Psoas muscle (tissue), 7 donors: ENCODE measurements at regions not wholly inside any gene's neighbourhood (a gene's known extent, or its start where the extent isn't known, plus 50 kb on each side); places are given as distances from the start of the nearest gene placed in this dataset.

Experiments used
- ATAC-seq, 4 donors: fragments of 200-7000 bp; cut with Tn5 transposase; one replicate each; pipeline ENCODE4 v1.9.1; 2020; ENCODE audit warnings: moderate library complexity in 3 of 4, mild to moderate bottlenecking in 2 of 4
- DNase-seq, 2 donors: peaks; one replicate each; pipeline ENCODE4 v3.0.0-alpha.2; 2020
- H3K27ac ChIP-seq: fragments of 200-600 bp; one replicate; pipeline ENCODE4 v1.8.0; 2022
- H3K27me3 ChIP-seq, 3 donors: fragments of 200-600 bp in 1 of 3; one replicate each; pipeline versions ENCODE4 v1.6.1 to v1.8.0; 2013 to 2022; ENCODE audit warnings: low read length in 2 of 3, mild to moderate bottlenecking in 2 of 3, moderate library complexity in 1 of 3; ENCODE audit not compliant: insufficient read depth in 3 of 3
- H3K36me3 ChIP-seq, 2 donors: fragments of 200-600 bp in 1 of 2; one replicate each; pipeline versions ENCODE4 v1.6.1 to v1.8.0; 2013 to 2022; ENCODE audit warnings: low read depth in 1 of 2, mild to moderate bottlenecking in 1 of 2, moderate library complexity in 1 of 2; ENCODE audit not compliant: insufficient read depth in 1 of 2
- H3K4me1 ChIP-seq: fragments of 200-600 bp; one replicate; pipeline ENCODE4 v1.8.0; 2022
- H3K4me3 ChIP-seq: fragments of 200-600 bp; one replicate; pipeline ENCODE4 v1.8.0; 2022; ENCODE audit warnings: mild to moderate bottlenecking
- H3K9me3 ChIP-seq: fragments of 200-600 bp; one replicate; pipeline ENCODE4 v1.8.0; 2022
- CTCF ChIP-seq: fragments of 200-600 bp; IDR thresholded peaks from one replicate; pipeline ENCODE4 v1.8.0; 2022; ENCODE audit warnings: antibody characterized with exemption
- WGBS, 3 donors: extraction: QIAGEN DNeasy Blood & Tissue Kit; methylation state at CpG; one replicate each; pipeline versions ENCODE4 v1.1.6 to v1.1.7; 2013; 5-methylcytosine and 5-hydroxymethylcytosine counted together
- intact Hi-C, 2 donors: fragments of 100-400 bp; cut with DNase I; formaldehyde crosslinking; loops; one replicate each; pipeline versions ENCODE4 v1.11.0 to v1.14.2; 2022
- donor health status: healthy with polysubstance abuse.
- donor health status: DM: no; HTN: no; CAD: no; lungs with moderate emphysema.
- donor health status: Bipolar disorder and iron deficiency.
- donor health status: healthy.
- donor health status: DM: yes; HTN: yes; CAD: no.
- donor health status: DM: no; HTN: no; CAD: no.
- donor health status: DM: yes; HTN: yes; CAD: no.

GRCh38 chr14:94940263-94940993, 170.5 kb upstream of the GSC start:
- DNase-seq (no peak), ATAC-seq (no peak)
- no peaks in the 10 kb centered on the region for H3K36me3 ChIP-seq
- H3K27ac ChIP-seq = no peak overlapping the region
- peaks cover 8% of the 10 kb centered on the region for H3K4me1 ChIP-seq
- 70 to 77% (median 75%) methylated on average over 11 of the region's 11 CpGs for WGBS, 3 donors
- intact Hi-C loops = no loop called here
- peaks cover 0 to 5% (median 0%) of the 10 kb centered on the region in 3 donors for H3K27me3 ChIP-seq
- no peak overlapping the region for H3K4me3 ChIP-seq
- no peaks in the 10 kb centered on the region for H3K9me3 ChIP-seq
- TF ChIP-seq CTCF = no peak

GRCh38 chr14:94938016-94938415, 168.1 kb upstream of the GSC start:
- 88 to 100% (median 93%) methylated on average over 2 of the region's 2 CpGs for WGBS, 3 donors
- no peak for TF ChIP-seq CTCF
- no peak for ATAC-seq

GRCh38 chr14:94936901-94937685, 167.2 kb upstream of the GSC start:
- H3K36me3 ChIP-seq = no peaks in the 10 kb centered on the region
- ATAC-seq (peak; percentile 13 to 73 (median 62)), DNase-seq (peak; percentile 55 to 66)
- H3K27ac ChIP-seq = peak overlapping the region; percentile 50
- intact Hi-C loops = no loop called here
- WGBS, 3 donors = 19 to 27% (median 23%) methylated on average over 24 of the region's 24 CpGs
- peaks cover 0 to 5% (median 0%) of the 10 kb centered on the region in 3 donors for H3K27me3 ChIP-seq
- H3K4me1 ChIP-seq = peaks cover 8% of the 10 kb centered on the region
- H3K9me3 ChIP-seq = no peaks in the 10 kb centered on the region
- peak overlapping the region; percentile 55 for H3K4me3 ChIP-seq
- no peak for TF ChIP-seq CTCF

More at GRCh38 chr14:94938016-94938415, 168.1 kb upstream of the GSC start:
- DNase-seq = no peak
- Histone ChIP-seq H3K9me3 (no peaks in the 10 kb centered on the region), H3K36me3 (no peaks in the 10 kb centered on the region), H3K4me3 (no peak overlapping the region), H3K4me1 (peaks cover 8% of the 10 kb centered on the region), H3K27ac (no peak overlapping the region), H3K27me3 (peaks cover 0 to 5% (median 0%) of the 10 kb centered on the region in 3 donors)
- intact Hi-C loops = no loop called here

- Histone ChIP-seq H3K4me3 (peak overlapping the region; percentile 55), H3K9me3 (no peaks in the 10 kb centered on the region), H3K27ac (peak overlapping the region; percentile 50), H3K4me1 (peaks cover 8% of the 10 kb centered on the region), H3K36me3 (no peaks in the 10 kb centered on the region), H3K27me3 (peaks cover 0 to 5% (median 0%) of the 10 kb centered on the region in 3 donors)
- WGBS, 3 donors = 8 to 14% (median 10%) methylated on average over 26 of the region's 26 CpGs
- ATAC-seq (peak; percentile 52 to 87 (median 77)), DNase-seq (peak; percentile 78 to 80)
- TF ChIP-seq CTCF = no peak
- intact Hi-C loops = no loop called here
Measured at GRCh38 chr14:94936401-94936892, 166.5 kb upstream of the GSC start.
